ENCODE measurements at regions not wholly inside any gene's neighbourhood (a gene's known extent, or its start where the extent isn't known, plus 50 kb on each side); places are given as distances from the start of the nearest gene placed in this dataset.

GRCh38 chr2:155377931-155378444 is 679.5 kb downstream of the KCNJ3 start:
- Histone ChIP-seq H3K9me3 (ENCODE audit: severe bottlenecking) (no peaks in the 10 kb centered on the region), H3K36me3 (ENCODE audit: low read depth) (no peaks in the 10 kb centered on the region), H3K4me3 (ENCODE audit: severe bottlenecking) (no peak overlapping the region), H3K27ac (ENCODE audit: poor library complexity, severe bottlenecking) (no peak overlapping the region), H3K27me3 (ENCODE audit: insufficient read depth, poor library complexity, severe bottlenecking) (no peaks in the 10 kb centered on the region), H3K4me1 (ENCODE audit: insufficient read depth, poor library complexity, severe bottlenecking) (no peaks in the 10 kb centered on the region)
- TF ChIP-seq, protein P1, sequence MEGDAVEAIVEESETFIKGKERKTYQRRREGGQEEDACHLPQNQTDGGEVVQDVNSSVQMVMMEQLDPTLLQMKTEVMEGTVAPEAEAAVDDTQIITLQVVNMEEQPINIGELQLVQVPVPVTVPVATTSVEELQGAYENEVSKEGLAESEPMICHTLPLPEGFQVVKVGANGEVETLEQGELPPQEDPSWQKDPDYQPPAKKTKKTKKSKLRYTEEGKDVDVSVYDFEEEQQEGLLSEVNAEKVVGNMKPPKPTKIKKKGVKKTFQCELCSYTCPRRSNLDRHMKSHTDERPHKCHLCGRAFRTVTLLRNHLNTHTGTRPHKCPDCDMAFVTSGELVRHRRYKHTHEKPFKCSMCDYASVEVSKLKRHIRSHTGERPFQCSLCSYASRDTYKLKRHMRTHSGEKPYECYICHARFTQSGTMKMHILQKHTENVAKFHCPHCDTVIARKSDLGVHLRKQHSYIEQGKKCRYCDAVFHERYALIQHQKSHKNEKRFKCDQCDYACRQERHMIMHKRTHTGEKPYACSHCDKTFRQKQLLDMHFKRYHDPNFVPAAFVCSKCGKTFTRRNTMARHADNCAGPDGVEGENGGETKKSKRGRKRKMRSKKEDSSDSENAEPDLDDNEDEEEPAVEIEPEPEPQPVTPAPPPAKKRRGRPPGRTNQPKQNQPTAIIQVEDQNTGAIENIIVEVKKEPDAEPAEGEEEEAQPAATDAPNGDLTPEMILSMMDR (IDR thresholded peaks at IDR 0.05; ENCODE audit: poor library complexity, severe bottlenecking) = no peak
- DNase-seq (ENCODE audit: low spot score) (no peak), ATAC-seq (ENCODE audit: low read depth) (no peak)

GRCh38 chr2:155377266-155377680 is 678.8 kb downstream of the KCNJ3 start:
- Histone ChIP-seq H3K27me3 (ENCODE audit: insufficient read depth, poor library complexity, severe bottlenecking) (no peaks in the 10 kb centered on the region), H3K9me3 (ENCODE audit: severe bottlenecking) (no peaks in the 10 kb centered on the region), H3K27ac (ENCODE audit: poor library complexity, severe bottlenecking) (no peak overlapping the region), H3K36me3 (ENCODE audit: low read depth) (no peaks in the 10 kb centered on the region), H3K4me3 (ENCODE audit: severe bottlenecking) (no peak overlapping the region), H3K4me1 (ENCODE audit: insufficient read depth, poor library complexity, severe bottlenecking) (no peaks in the 10 kb centered on the region)
- ATAC-seq (ENCODE audit: low read depth) = 0 out of 3 replicates have a peak, but pooled peaks have one; percentile 41
- TF ChIP-seq, protein P1 (IDR thresholded peaks at IDR 0.05; ENCODE audit: poor library complexity, severe bottlenecking) = peak; percentile 63
- no peak for DNase-seq (ENCODE audit: low spot score)

- no peak overlapping the region for H3K4me3 ChIP-seq (ENCODE audit: severe bottlenecking)
- no peaks in the 10 kb centered on the region for H3K27me3 ChIP-seq (ENCODE audit: insufficient read depth, poor library complexity, severe bottlenecking)
- no peaks in the 10 kb centered on the region for H3K9me3 ChIP-seq (ENCODE audit: severe bottlenecking)
- H3K27ac ChIP-seq (ENCODE audit: poor library complexity, severe bottlenecking) = no peak overlapping the region
- no peaks in the 10 kb centered on the region for H3K4me1 ChIP-seq (ENCODE audit: insufficient read depth, poor library complexity, severe bottlenecking)
- no peaks in the 10 kb centered on the region for H3K36me3 ChIP-seq (ENCODE audit: low read depth)
- TF ChIP-seq, protein P1 (IDR thresholded peaks at IDR 0.05; ENCODE audit: poor library complexity, severe bottlenecking) = peak; percentile 46
- ATAC-seq (ENCODE audit: low read depth) (no peak), DNase-seq (ENCODE audit: low spot score) (no peak)
Observed at GRCh38 chr2:155372969-155373368, 674.5 kb downstream of the KCNJ3 start.

- peak; percentile 33; the same call in 1 of the 3 replicates for ATAC-seq (ENCODE audit: low read depth)
- Histone ChIP-seq H3K27ac (ENCODE audit: poor library complexity, severe bottlenecking) (no peak overlapping the region), H3K4me3 (ENCODE audit: severe bottlenecking) (no peak overlapping the region), H3K9me3 (ENCODE audit: severe bottlenecking) (no peaks in the 10 kb centered on the region), H3K36me3 (ENCODE audit: low read depth) (no peaks in the 10 kb centered on the region), H3K4me1 (ENCODE audit: insufficient read depth, poor library complexity, severe bottlenecking) (no peaks in the 10 kb centered on the region), H3K27me3 (ENCODE audit: insufficient read depth, poor library complexity, severe bottlenecking) (no peaks in the 10 kb centered on the region)
- no peak for DNase-seq (ENCODE audit: low spot score)
- TF ChIP-seq, protein P1 (IDR thresholded peaks at IDR 0.05; ENCODE audit: poor library complexity, severe bottlenecking) = peak; percentile 59
Observed at GRCh38 chr2:155368934-155369333, 670.4 kb downstream of the KCNJ3 start.

GRCh38 chr2:155364766-155365165 is 666.3 kb downstream of the KCNJ3 start:
- H3K27ac ChIP-seq (ENCODE audit: poor library complexity, severe bottlenecking) = no peak overlapping the region
- no peaks in the 10 kb centered on the region for H3K9me3 ChIP-seq (ENCODE audit: severe bottlenecking)
- no peaks in the 10 kb centered on the region for H3K36me3 ChIP-seq (ENCODE audit: low read depth)
- no peaks in the 10 kb centered on the region for H3K27me3 ChIP-seq (ENCODE audit: insufficient read depth, poor library complexity, severe bottlenecking)
- H3K4me3 ChIP-seq (ENCODE audit: severe bottlenecking) = no peak overlapping the region
- no peak for ATAC-seq (ENCODE audit: low read depth)
- no peak for DNase-seq (ENCODE audit: low spot score)
- no peaks in the 10 kb centered on the region for H3K4me1 ChIP-seq (ENCODE audit: insufficient read depth, poor library complexity, severe bottlenecking)
- TF ChIP-seq, protein P1 (IDR thresholded peaks at IDR 0.05; ENCODE audit: poor library complexity, severe bottlenecking) = no peak
